Fibroblast of lung (primary cell): ENCODE measurements at regions not wholly inside any gene's neighbourhood (a gene's known extent, or its start where the extent isn't known, plus 50 kb on each side); places are given as distances from the start of the nearest gene placed in this dataset.

ENCODE experiments used
- DNase-seq, 2 donors: peaks; one replicate each; pipeline versions ENCODE4 v3.0.0 to v3.0.0-alpha.2; 2010; ENCODE audit warnings: low read depth in 2 of 2
- H2AFZ ChIP-seq: 2 replicates; pipeline ENCODE4 v1.5.1; 2012; ENCODE audit warnings: low read length, control low read depth, inconsistent platforms
- H3K27ac ChIP-seq: 2 replicates; pipeline ENCODE4 v1.5.1; 2011; ENCODE audit warnings: low read length, control low read depth; ENCODE audit not compliant: insufficient read depth
- H3K27me3 ChIP-seq: 2 replicates; pipeline ENCODE4 v1.5.1; 2011; ENCODE audit warnings: mild to moderate bottlenecking, low read length; ENCODE audit not compliant: control insufficient read depth, insufficient read depth
- H3K36me3 ChIP-seq: 2 replicates; pipeline ENCODE4 v1.5.1; 2011; ENCODE audit warnings: low read length; ENCODE audit not compliant: control insufficient read depth, insufficient read depth
- H3K4me1 ChIP-seq: 2 replicates; pipeline ENCODE4 v1.5.1; 2011; ENCODE audit warnings: low read length; ENCODE audit not compliant: control insufficient read depth, insufficient read depth; ENCODE audit errors: extremely low read depth
- H3K4me2 ChIP-seq: 2 replicates; pipeline ENCODE4 v1.5.1; 2011; ENCODE audit warnings: low read length, control low read depth; ENCODE audit not compliant: insufficient read depth; ENCODE audit errors: extremely low read depth
- H3K4me3 ChIP-seq, 4 experiments: fragments of 200-600 bp in 1 of 4; sonication (generic) in 1 of 4; replicated peaks in 1 of 4; 2 replicates each; pipeline ENCODE4 v1.5.1; 2011 to 2016; ENCODE audit warnings: low read length in 4 of 4, low read depth in 3 of 4, mild to moderate bottlenecking in 3 of 4, control low read depth in 2 of 4, inconsistent platforms in 1 of 4, mixed read lengths in 1 of 4; ENCODE audit not compliant: insufficient read depth in 1 of 4; ENCODE audit errors: control extremely low read depth in 1 of 4
- H3K79me2 ChIP-seq: 2 replicates; pipeline ENCODE4 v1.5.1; 2012; ENCODE audit warnings: mild to moderate bottlenecking, low read length, inconsistent platforms; ENCODE audit not compliant: control insufficient read depth, insufficient read depth
- H3K9ac ChIP-seq: 2 replicates; pipeline ENCODE4 v1.5.1; 2011; ENCODE audit warnings: mild to moderate bottlenecking, low read length, control low read depth; ENCODE audit not compliant: insufficient read depth
- H3K9me3 ChIP-seq: 2 replicates; pipeline ENCODE4 v1.5.1; 2012; ENCODE audit warnings: low read depth, low read length; ENCODE audit not compliant: control insufficient read depth, insufficient read depth
- H4K20me1 ChIP-seq: 2 replicates; pipeline ENCODE4 v1.5.1; 2011; ENCODE audit warnings: low read length; ENCODE audit not compliant: control insufficient read depth, insufficient read depth; ENCODE audit errors: extremely low read depth
- EZH2 ChIP-seq: IDR thresholded peaks from 2 replicates; pipeline ENCODE4 v1.5.1; 2012; ENCODE audit warnings: low read length, control low read depth, mild to moderate bottlenecking; ENCODE audit errors: missing control alignments
- TF ChIP-seq, protein P1 (sequence below), 2 donors: IDR thresholded peaks in 1 of 2; conservative IDR thresholded peaks in 1 of 2; 1 replicate in 1 of 2; 2 replicates in 1 of 2; pipeline ENCODE4 v1.5.1; 2011 to 2012; ENCODE audit warnings: low read length in 2 of 2, control low read depth in 1 of 2, inconsistent platforms in 1 of 2, low read depth in 1 of 2, mild to moderate bottlenecking in 1 of 2

- Histone ChIP-seq H3K36me3 (no peaks in the 10 kb centered on the region), H3K4me3 (no peak overlapping the region), H3K9me3 (no peaks in the 10 kb centered on the region), H3K4me2 (no peak overlapping the region), H3K9ac (no peak overlapping the region), H3K27ac (no peak overlapping the region), H3K79me2 (no peaks in the 10 kb centered on the region), H3K27me3 (no peaks in the 10 kb centered on the region), H4K20me1 (no peaks in the 10 kb centered on the region), H2AFZ (no peak overlapping the region), H3K4me1 (no peaks in the 10 kb centered on the region)
- DNase-seq = no peak
- no peak for TF ChIP-seq EZH2
- TF ChIP-seq, protein P1, sequence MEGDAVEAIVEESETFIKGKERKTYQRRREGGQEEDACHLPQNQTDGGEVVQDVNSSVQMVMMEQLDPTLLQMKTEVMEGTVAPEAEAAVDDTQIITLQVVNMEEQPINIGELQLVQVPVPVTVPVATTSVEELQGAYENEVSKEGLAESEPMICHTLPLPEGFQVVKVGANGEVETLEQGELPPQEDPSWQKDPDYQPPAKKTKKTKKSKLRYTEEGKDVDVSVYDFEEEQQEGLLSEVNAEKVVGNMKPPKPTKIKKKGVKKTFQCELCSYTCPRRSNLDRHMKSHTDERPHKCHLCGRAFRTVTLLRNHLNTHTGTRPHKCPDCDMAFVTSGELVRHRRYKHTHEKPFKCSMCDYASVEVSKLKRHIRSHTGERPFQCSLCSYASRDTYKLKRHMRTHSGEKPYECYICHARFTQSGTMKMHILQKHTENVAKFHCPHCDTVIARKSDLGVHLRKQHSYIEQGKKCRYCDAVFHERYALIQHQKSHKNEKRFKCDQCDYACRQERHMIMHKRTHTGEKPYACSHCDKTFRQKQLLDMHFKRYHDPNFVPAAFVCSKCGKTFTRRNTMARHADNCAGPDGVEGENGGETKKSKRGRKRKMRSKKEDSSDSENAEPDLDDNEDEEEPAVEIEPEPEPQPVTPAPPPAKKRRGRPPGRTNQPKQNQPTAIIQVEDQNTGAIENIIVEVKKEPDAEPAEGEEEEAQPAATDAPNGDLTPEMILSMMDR (conservative IDR thresholded peaks at IDR 0.05 in 1 of 2, IDR thresholded peaks at IDR 0.05 in 1 of 2; ENCODE audit: low read depth in 1 of 2, low read length in 2 of 2) = no peak
Observed at GRCh38 chr12:68536885-68537485, 73.7 kb upstream of the RAP1B start.

DNA sequence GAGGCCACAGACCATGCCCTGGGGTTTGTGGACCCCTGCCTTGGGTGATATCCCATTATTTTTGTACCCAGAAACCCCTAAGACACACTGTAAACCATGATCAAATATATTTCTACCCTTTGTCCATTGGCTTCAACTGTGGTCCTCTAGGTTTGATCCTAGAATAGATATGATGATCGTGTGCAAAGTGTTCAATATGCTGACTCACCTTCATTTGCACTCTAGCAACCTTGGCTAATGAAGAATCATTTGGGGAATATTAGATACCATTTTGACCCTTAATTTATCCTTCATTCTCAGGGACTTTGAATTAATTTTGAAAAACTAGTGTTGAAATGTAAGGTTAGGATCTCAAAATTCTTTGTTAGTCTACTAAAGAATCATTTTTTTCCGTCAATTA lies 73.1 kb upstream of the RAP1B start:
- H3K36me3 ChIP-seq = no peaks in the 10 kb centered on the region
- no peak overlapping the region for H3K4me2 ChIP-seq
- TF ChIP-seq, protein P1 (conservative IDR thresholded peaks at IDR 0.05 in 1 of 2, IDR thresholded peaks at IDR 0.05 in 1 of 2; ENCODE audit: low read depth in 1 of 2, low read length in 2 of 2) = no peak
- TF ChIP-seq EZH2 = no peak
- no peak overlapping the region for H2AFZ ChIP-seq
- H3K27me3 ChIP-seq = no peaks in the 10 kb centered on the region
- H3K4me1 ChIP-seq = no peaks in the 10 kb centered on the region
- H3K4me3 ChIP-seq = no peak overlapping the region
- H3K9ac ChIP-seq = no peak overlapping the region
- H3K79me2 ChIP-seq = no peaks in the 10 kb centered on the region
- no peak for DNase-seq
- H4K20me1 ChIP-seq = no peaks in the 10 kb centered on the region
- H3K9me3 ChIP-seq = no peaks in the 10 kb centered on the region
- H3K27ac ChIP-seq = no peak overlapping the region

GRCh38 chr12:68538726-68539614 lies 71.7 kb upstream of the RAP1B start:
- peak overlapping the region; percentile 70 for H2AFZ ChIP-seq
- TF ChIP-seq, protein P1 (conservative IDR thresholded peaks at IDR 0.05 in 1 of 2, IDR thresholded peaks at IDR 0.05 in 1 of 2; ENCODE audit: low read depth in 1 of 2, low read length in 2 of 2) = no peak
- TF ChIP-seq EZH2 = no peak
- no peaks in the 10 kb centered on the region for H3K27me3 ChIP-seq
- peak; percentile 39 to 85 for DNase-seq
- no peaks in the 10 kb centered on the region for H3K9me3 ChIP-seq
- no peaks in the 10 kb centered on the region for H3K36me3 ChIP-seq
- peak overlapping the region in 1 of 4 experiments; percentile 20 for H3K4me3 ChIP-seq
- H3K4me2 ChIP-seq = peak overlapping the region; percentile 42
- no peak overlapping the region for H3K27ac ChIP-seq
- H3K4me1 ChIP-seq = no peaks in the 10 kb centered on the region
- no peaks in the 10 kb centered on the region for H3K79me2 ChIP-seq
- H4K20me1 ChIP-seq = no peaks in the 10 kb centered on the region
- no peak overlapping the region for H3K9ac ChIP-seq
